ENCODE measurements at regions not wholly inside any gene's neighbourhood (a gene's known extent, or its start where the extent isn't known, plus 50 kb on each side); places are given as distances from the start of the nearest gene placed in this dataset.

- TF ChIP-seq SP1 (IDR thresholded peaks at IDR 0.05; ENCODE audit: low read depth) (no peak), EZH2 (IDR thresholded peaks at IDR 0.05) (no peak), CTCF (IDR thresholded peaks at IDR 0.05 in 2 of 3, conservative IDR thresholded peaks at IDR 0.05 in 1 of 3; ENCODE audit: borderline replicate concordance in 1 of 3, insufficient read depth in 1 of 3, low read depth in 2 of 3, low read length in 2 of 3) (no peak), SIN3A (IDR thresholded peaks at IDR 0.05; ENCODE audit: low read depth) (no peak), JUND (IDR thresholded peaks at IDR 0.05) (no peak), ZBTB33 (IDR thresholded peaks at IDR 0.05; ENCODE audit: extremely low read depth, insufficient replicate concordance, low read length) (no peak), ZNF274 (IDR thresholded peaks at IDR 0.05; ENCODE audit: low read depth, low read length) (no peak), POLR2A (IDR thresholded peaks at IDR 0.05; ENCODE audit: borderline replicate concordance, extremely low read depth, insufficient read depth, insufficient read length) (no peak), TCF7L2 (IDR thresholded peaks at IDR 0.05; ENCODE audit: borderline replicate concordance, extremely low read depth, insufficient read depth, insufficient read length) (no peak), EZH2phosphoT487 (IDR thresholded peaks at IDR 0.05; ENCODE audit: borderline replicate concordance) (no peak), MAX (IDR thresholded peaks at IDR 0.05) (no peak), POLR2AphosphoS5 (IDR thresholded peaks at IDR 0.05; ENCODE audit: low read depth, low read length) (no peak), REST (IDR thresholded peaks at IDR 0.05; ENCODE audit: low read depth) (no peak), CEBPB (IDR thresholded peaks at IDR 0.05; ENCODE audit: low read depth) (no peak)
These were observed 63.4 kb upstream of the PLEKHG3 start for GRCh38 chr14:64640839-64641238.
